Stomach (tissue), 8 donors: ENCODE measurements at regions not wholly inside any gene's neighbourhood (a gene's known extent, or its start where the extent isn't known, plus 50 kb on each side); places are given as distances from the start of the nearest gene placed in this dataset.

Source experiments
- DNase-seq, 2 donors: peaks; one replicate each; pipeline versions ENCODE4 v3.0.0 to v3.0.0-alpha.2; 2013 to 2019
- H3K27ac ChIP-seq, 5 donors: fragments of 200-600 bp in 4 of 5; sonication (generic) in 4 of 5; one replicate each; pipeline ENCODE4 v1.5.1; 2013 to 2019; ENCODE audit warnings: mild to moderate bottlenecking in 1 of 5, moderate library complexity in 1 of 5
- H3K27me3 ChIP-seq, 3 donors: fragments of 200-600 bp; sonication (generic); one replicate each; pipeline ENCODE4 v1.5.1; 2017 to 2019; ENCODE audit warnings: mixed run types in 1 of 3
- H3K36me3 ChIP-seq, 4 donors: fragments of 200-600 bp; sonication (generic); 1 replicate in 3 of 4; 2 replicates in 1 of 4; pipeline ENCODE4 v1.5.1; 2016 to 2019
- H3K4me1 ChIP-seq, 4 donors: fragments of 200-600 bp; sonication (generic); one replicate each; pipeline ENCODE4 v1.5.1; 2016 to 2019
- H3K4me3 ChIP-seq, 4 donors: fragments of 200-600 bp; sonication (generic) in 3 of 4; one replicate each; pipeline ENCODE4 v1.5.1; 2016 to 2019; ENCODE audit warnings: mild to moderate bottlenecking in 1 of 4
- H3K9me3 ChIP-seq, 4 donors: fragments of 200-600 bp; sonication (generic); one replicate each; pipeline ENCODE4 v1.5.1; 2016 to 2019
- CTCF ChIP-seq, 7 experiments: fragments of 450-650 bp in 4 of 7; fragments of 200-600 bp in 3 of 7; sonication (generic) in 3 of 7; IDR thresholded peaks; one replicate each; pipeline ENCODE4 v1.5.1; 2016 to 2019; ENCODE audit warnings: antibody characterized with exemption in 7 of 7, control low read depth in 2 of 7, mild to moderate bottlenecking in 1 of 7
- EP300 ChIP-seq: sonication (generic); formaldehyde crosslinking; IDR thresholded peaks from one replicate; pipeline ENCODE4 v1.6.1; 2017; ENCODE audit warnings: antibody characterized with exemption
- POLR2A ChIP-seq, 4 donors: fragments of 450-650 bp; IDR thresholded peaks; one replicate each; pipeline ENCODE4 v1.6.1; 2016; ENCODE audit warnings: antibody characterized with exemption in 4 of 4, control low read depth in 2 of 4, mild to moderate bottlenecking in 1 of 4, moderate library complexity in 1 of 4
- POLR2AphosphoS5 ChIP-seq, 3 donors: sonication (generic); formaldehyde crosslinking; IDR thresholded peaks; one replicate each; pipeline ENCODE4 v1.6.1; 2016; ENCODE audit warnings: antibody characterized with exemption in 3 of 3
- WGBS, 5 donors: extraction: QIAGEN DNeasy Blood & Tissue Kit in 3 of 5; methylation state at CpG; one replicate each; pipeline versions ENCODE4 v1.1.5 to v1.1.7; 2013 to 2018; 5-methylcytosine and 5-hydroxymethylcytosine counted together
- intact Hi-C: fragments of 100-400 bp; cut with DNase I; formaldehyde crosslinking; loops from one replicate; pipeline ENCODE4 v1.15.1; 2023; ENCODE audit warnings: low total_unique reads
- donor health status: healthy with polysubstance abuse.
- donor health status: Bipolar disorder and iron deficiency.
- donor health status: healthy.

GRCh38 chr20:20915844-20916243 lies 190.3 kb downstream of the LINC00237 start:
- no peak for DNase-seq
- Histone ChIP-seq H3K9me3 (peaks cover 0 to 26% (median 23%) of the 10 kb centered on the region in 4 donors), H3K36me3 (no peaks in the 10 kb centered on the region), H3K4me1 (no peaks in the 10 kb centered on the region), H3K4me3 (no peak overlapping the region), H3K27me3 (peaks cover 0 to 17% (median 0%) of the 10 kb centered on the region in 3 donors), H3K27ac (no peak overlapping the region)
- TF ChIP-seq CTCF (IDR thresholded peaks at IDR 0.05) (no peak), POLR2AphosphoS5 (IDR thresholded peaks at IDR 0.05) (no peak), POLR2A (IDR thresholded peaks at IDR 0.05) (no peak), EP300 (no peak)
- WGBS, 5 donors: 0 to 96% (median 31%) methylated on average over 1 of the region's 1 CpG
- intact Hi-C loops: no loop called here

DNA sequence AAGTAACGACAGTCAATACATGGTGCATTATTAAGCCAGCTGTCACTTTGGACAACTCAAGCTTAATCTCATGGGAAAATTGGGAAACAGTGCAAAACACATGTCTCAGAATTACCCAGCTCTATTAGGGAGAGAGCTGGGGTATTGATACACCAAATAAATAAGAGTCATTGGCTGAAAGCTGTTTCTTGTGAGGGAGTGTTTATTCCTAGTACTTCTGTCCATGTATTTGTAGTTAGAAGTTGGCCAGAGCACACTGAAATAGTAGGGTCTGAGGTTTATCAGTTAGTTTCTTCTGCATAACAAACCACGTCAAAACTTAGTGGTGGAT lies 192.0 kb upstream of the RALGAPA2 start:
- Histone ChIP-seq H3K27me3 (peaks cover 0 to 17% (median 0%) of the 10 kb centered on the region in 3 donors), H3K4me3 (no peak overlapping the region), H3K27ac (no peak overlapping the region), H3K4me1 (no peaks in the 10 kb centered on the region), H3K36me3 (no peaks in the 10 kb centered on the region), H3K9me3 (peaks cover 0 to 16% (median 8%) of the 10 kb centered on the region in 4 donors)
- 73 to 91% (median 89%) methylated on average over 2 of the region's 2 CpGs for WGBS, 5 donors
- intact Hi-C loops: no loop called here
- no peak for DNase-seq
- TF ChIP-seq EP300 (no peak), POLR2AphosphoS5 (IDR thresholded peaks at IDR 0.05) (no peak), POLR2A (IDR thresholded peaks at IDR 0.05) (no peak), CTCF (IDR thresholded peaks at IDR 0.05) (no peak)

DNA sequence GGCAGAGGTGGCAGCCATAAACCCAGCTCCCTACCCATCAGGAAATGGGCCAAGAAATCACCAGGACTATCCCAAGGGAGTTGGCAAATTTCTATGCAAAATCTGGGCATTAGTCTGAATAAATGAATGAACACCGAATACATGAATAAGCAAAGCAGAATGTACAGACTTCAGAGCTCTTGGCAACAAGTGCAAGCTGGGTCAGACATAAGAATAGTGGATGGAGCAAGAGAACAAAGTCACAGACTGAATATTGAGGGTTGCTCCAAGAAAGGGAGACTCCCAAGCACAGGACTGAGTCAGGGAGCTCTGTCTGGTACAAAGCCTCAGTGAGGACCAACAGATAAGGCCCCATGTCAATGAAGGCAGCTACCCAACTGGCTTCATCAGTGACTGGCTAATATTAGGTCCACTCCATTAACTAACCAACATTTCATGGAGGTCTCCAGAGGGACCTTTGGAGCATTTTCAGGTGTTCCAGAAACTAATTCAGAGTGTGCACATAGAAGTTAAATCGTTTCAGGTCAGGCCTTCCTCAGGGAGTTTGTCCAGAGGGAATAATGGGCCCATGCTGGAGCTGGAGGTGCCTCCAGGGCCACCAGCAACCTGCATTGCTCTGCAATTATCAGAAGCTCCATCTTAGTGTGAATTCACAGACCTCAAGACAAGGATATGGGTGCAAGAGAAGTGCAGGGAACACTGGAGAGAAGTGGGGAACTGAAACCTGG lies 191.5 kb upstream of the RALGAPA2 start:
- Histone ChIP-seq H3K27me3 (peaks cover 0 to 12% (median 0%) of the 10 kb centered on the region in 3 donors), H3K4me1 (no peaks in the 10 kb centered on the region), H3K9me3 (peaks cover 0 to 16% (median 8%) of the 10 kb centered on the region in 4 donors), H3K36me3 (no peaks in the 10 kb centered on the region), H3K4me3 (no peak overlapping the region), H3K27ac (no peak overlapping the region)
- no peak for DNase-seq
- TF ChIP-seq POLR2A (IDR thresholded peaks at IDR 0.05) (no peak), EP300 (no peak), POLR2AphosphoS5 (IDR thresholded peaks at IDR 0.05) (no peak), CTCF (IDR thresholded peaks at IDR 0.05) (no peak)
- intact Hi-C loops: no loop called here
- WGBS, 5 donors: 72 to 93% (median 76%) methylated on average over 1 to 2 of the region's 2 CpGs

- Histone ChIP-seq H3K4me3 (no peak overlapping the region), H3K27ac (no peak overlapping the region), H3K36me3 (no peaks in the 10 kb centered on the region), H3K9me3 (peaks cover 0 to 9% (median 7%) of the 10 kb centered on the region in 4 donors), H3K27me3 (no peaks in the 10 kb centered on the region), H3K4me1 (no peaks in the 10 kb centered on the region)
- TF ChIP-seq EP300 (no peak), POLR2A (IDR thresholded peaks at IDR 0.05) (no peak), POLR2AphosphoS5 (IDR thresholded peaks at IDR 0.05) (no peak), CTCF (IDR thresholded peaks at IDR 0.05) (no peak)
- 11 to 19% (median 17%) methylated on average over 4 of the region's 4 CpGs for WGBS, 5 donors
- intact Hi-C loops: no loop called here
- no peak for DNase-seq
Observed at GRCh38 chr20:20897922-20898321, 185.5 kb upstream of the RALGAPA2 start.
